ENCODE measurements at regions not wholly inside any gene's neighbourhood (a gene's known extent, or its start where the extent isn't known, plus 50 kb on each side); places are given as distances from the start of the nearest gene placed in this dataset.
A peak's percentile ranks its signal among the peaks of the same experiment; 100 is the strongest.
"Not testable (repeated sequence)": the region's sequence is repeated elsewhere in the genome, so short reads cannot be mapped to it uniquely, and the experiment has no call there.

DNA sequence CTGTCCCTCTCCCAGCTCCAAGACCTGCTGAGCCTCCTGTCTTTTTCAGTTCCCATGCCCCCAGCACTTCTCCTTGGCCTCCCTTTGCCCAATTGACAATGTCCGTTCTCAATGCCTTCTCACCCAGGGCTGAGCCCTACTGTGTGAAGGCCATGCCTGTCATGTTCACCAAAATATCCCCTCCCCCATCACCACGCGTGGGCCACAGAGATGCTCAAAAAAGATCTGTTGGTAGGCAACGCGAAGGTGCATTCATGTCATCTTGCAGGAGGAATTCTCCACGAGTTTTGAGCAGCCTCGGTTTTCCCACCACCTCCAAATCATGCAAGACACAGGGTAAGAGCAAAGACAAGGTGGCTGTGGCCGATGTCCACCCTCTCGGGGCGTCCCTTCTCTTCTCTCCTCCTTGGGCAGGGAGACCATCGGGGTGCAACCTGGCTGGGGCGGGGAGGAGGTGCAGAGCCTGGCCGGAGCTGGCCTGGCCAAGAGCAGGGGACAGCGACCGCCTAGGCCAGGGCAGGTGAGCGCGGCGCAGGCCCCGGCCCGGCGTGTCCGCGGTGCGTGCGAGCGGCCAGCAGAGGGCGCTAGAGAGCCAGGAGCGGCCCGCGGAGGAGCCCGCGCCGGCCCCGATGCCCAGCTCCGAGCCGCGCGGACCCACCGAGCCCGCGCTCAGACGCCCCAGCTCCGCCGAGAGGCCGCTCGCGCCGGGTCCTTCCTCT is 56.3 kb upstream of the KRTAP5-11 start:
- peak; percentile 24 to 44 (median 32) for DNase-seq

DNA sequence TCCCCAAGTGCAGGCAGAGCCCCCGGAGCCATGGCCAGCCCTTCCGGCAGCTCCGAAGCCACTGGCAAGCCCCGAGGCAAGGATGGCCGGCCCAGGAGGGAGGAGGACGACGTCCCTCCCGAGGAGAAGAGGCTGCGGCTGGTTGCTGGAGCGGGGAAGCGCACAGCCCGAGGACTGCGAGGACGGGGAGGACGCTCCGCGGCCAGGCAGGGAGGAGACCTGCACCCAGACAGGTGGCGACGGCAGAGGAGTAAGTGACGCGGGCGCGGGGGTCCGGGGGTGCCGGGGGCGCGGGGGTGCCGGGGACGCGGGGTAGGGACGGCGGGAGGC is 56.8 kb upstream of the KRTAP5-11 start:
- DNase-seq = peak in 1 of 4 experiments; percentile 19

- DNase-seq = not testable (repeated sequence)
Measured at GRCh38 chr11:71639916-71640315, 57.2 kb upstream of the KRTAP5-11 start.

- DNase-seq = not testable (repeated sequence)
Measured at GRCh38 chr11:71647078-71647477, 64.4 kb upstream of the KRTAP5-11 start.

DNA sequence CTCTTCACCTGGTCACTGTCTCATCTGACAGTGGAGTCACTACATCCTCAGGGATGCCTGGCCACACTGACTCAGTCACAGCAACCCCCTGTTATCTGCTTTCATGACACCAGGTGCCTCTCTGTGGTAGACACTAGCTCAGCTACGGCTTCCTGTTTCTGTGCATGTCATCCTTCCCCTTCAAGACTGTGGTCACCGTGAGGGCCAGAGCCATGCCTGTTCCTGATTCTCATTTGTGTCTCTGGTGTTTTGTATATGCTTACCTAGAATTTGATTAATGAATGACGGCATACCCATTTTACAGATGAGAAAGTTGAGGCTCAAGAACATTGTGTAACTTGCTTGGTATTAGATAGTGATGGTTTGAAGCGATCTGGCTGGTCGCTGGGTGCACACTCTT is 70.3 kb upstream of the KRTAP5-11 start:
- DNase-seq = not testable (repeated sequence)

DNA sequence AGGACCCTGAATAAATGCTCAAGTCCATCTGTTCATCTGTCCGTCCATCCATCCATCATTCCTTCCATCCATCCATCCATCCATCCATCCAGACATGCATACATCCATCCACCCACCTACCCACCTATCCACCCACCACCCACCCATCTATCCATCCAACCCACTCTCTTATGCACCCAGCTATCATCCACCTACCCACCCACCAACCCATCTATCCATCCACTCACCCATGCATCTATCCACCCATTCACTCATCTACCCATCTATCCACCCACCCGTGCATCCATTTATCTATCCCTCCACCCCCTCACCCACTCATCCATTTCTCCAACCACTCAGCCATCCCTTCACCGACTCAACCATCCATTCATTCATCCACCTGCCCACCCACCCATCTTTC is 71.7 kb upstream of the KRTAP5-11 start:
- not testable (repeated sequence) for DNase-seq

- not testable (repeated sequence) for DNase-seq
Measured at GRCh38 chr11:71655041-71655440, 72.4 kb upstream of the KRTAP5-11 start.

DNA sequence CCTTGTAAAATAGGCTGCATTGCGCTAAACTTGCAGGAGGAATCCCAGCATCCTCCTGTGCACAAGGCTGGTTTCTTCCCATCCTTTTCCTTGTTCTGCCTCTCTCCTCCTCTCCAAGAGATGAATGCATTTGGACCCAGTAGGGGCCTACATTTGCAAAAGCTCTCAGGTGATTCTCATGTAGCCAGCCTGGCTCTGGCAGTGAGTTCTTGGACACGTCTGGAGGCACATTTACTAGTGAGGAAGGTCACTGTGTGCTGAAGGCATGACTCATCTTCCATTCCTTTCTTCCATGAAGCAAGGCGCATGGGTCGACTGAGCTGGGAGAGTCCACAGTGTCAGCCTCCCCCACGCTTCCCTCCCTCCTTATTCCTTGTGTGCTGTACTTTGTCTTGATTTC is 73.8 kb upstream of the KRTAP5-11 start:
- not testable (repeated sequence) for DNase-seq

GRCh38 chr11:71664941-71665340 is 82.3 kb upstream of the KRTAP5-11 start:
- DNase-seq = not testable (repeated sequence)

GRCh38 chr11:71698110-71698509 is 115.4 kb upstream of the KRTAP5-11 start:
- not testable (repeated sequence) for DNase-seq

GRCh38 chr11:71698961-71699360 is 116.3 kb upstream of the KRTAP5-11 start:
- DNase-seq = not testable (repeated sequence)

GRCh38 chr11:71701435-71702291 is 119.0 kb upstream of the KRTAP5-11 start:
- DNase-seq = not testable (repeated sequence)

DNA sequence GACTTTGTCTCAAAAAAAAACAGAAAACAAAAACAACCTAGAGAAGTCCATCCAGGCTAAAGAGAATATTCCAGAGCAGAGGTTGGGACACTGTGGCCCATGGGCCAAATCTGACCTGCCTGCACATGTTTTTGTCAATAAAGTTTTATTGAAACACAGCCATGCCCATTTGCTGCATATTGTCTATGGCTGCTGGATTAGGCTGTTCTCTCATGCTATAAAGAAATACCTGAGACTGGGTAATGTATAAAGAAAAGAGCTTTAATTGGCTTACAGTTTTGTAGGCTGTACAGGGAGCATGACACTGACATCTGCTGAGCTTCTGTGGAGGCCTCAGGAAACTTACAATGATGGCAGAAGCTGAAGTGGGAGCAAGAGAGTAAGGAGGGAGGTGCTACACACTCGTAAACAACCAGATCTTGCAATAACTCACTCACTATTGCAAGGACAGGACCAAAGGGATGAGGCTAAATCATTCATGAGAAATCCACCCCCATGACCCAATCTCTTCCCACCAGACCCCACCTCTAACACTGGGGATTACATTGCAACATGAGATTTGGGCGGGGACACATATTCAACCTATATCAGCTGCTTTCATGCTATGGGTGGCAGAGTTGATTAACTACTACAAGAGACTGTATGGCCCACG is 122.5 kb upstream of the KRTAP5-11 start:
- DNase-seq = not testable (repeated sequence)

DNA sequence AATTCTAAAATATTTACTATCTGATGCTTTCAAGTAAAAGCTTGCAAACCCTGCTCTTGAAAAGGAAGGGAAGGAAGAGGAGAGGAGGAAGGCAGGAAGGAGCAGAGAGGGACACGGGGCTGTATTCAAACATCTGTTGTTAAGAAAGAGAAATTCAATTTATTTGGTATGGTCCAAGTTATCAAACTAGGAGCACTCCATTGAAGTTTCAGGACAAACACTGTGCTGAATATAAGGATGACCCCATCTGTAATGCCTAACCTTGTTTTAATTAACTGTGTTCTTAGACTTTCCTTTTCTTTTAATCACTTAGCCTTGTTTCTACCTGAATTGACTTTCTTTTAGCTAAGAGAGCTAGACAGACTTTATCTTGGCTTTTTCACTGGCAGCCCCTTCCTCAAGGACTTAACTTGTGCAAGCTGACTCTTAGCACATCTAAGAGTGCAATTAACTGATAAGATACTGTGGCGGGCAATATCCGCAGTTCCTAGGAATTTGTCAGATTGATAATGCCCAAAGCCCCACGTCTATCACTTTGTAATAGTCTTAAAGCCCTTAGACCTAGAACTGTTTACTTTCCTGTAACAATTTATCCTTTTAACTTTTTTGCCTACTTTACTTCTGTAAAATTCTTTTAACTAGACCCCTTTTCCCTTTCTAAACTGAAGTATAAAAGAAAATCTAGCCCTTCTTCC is 123.2 kb upstream of the KRTAP5-11 start:
- not testable (repeated sequence) for DNase-seq

- DNase-seq = not testable (repeated sequence)
Measured at GRCh38 chr11:71707083-71707482, 124.4 kb upstream of the KRTAP5-11 start.

GRCh38 chr11:71709541-71709940 is 123.5 kb upstream of the DEFB108B start:
- not testable (repeated sequence) for DNase-seq

- peak in 1 of 4 experiments; percentile 3 for DNase-seq
Measured at GRCh38 chr11:71710171-71710671, 122.8 kb upstream of the DEFB108B start.

- not testable (repeated sequence) for DNase-seq
Measured at GRCh38 chr11:71710701-71711385, 122.2 kb upstream of the DEFB108B start.

- DNase-seq = not testable (repeated sequence)
Measured at GRCh38 chr11:71712350-71712749, 120.7 kb upstream of the DEFB108B start.

DNA sequence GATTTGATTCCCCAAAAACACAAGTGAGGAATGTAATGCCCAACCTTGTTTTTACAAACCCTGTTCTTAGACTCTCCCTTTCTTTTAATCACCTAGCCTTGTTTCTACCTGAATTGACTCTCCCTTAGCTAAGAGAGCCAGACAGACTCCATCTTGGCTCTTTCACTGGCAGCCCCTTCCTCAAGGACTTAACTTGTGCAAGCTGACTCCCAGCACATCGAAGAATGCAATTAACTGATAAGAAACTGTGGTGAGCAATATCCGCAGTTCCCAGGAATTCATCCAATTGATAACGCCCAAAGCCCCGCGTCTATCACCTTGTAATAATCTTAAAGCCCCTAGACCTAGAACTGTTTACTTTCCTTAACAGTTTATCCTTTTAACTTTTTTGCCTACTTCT is 120.2 kb upstream of the DEFB108B start:
- not testable (repeated sequence) for DNase-seq

GRCh38 chr11:71714510-71714909 is 118.5 kb upstream of the DEFB108B start:
- not testable (repeated sequence) for DNase-seq

GRCh38 chr11:71721840-71722239 is 111.2 kb upstream of the DEFB108B start:
- not testable (repeated sequence) for DNase-seq
